Stimulated activated CD8-positive, alpha-beta memory T cell treated with anti-CD3 and anti-CD28 coated beads, Interleukin-7, amount 100 ng/mL, for 4 hours (primary cell): ENCODE measurements at regions not wholly inside any gene's neighbourhood (a gene's known extent, or its start where the extent isn't known, plus 50 kb on each side); places are given as distances from the start of the nearest gene placed in this dataset.
"Not testable (repeated sequence)": the region's sequence is repeated elsewhere in the genome, so short reads cannot be mapped to it uniquely, and the experiment has no call there.

Experiments
- DNase-seq, 2 donors: peaks; one replicate each; pipeline ENCODE4 v3.0.0-alpha.2; 2020; ENCODE audit warnings: low read depth in 2 of 2

DNA sequence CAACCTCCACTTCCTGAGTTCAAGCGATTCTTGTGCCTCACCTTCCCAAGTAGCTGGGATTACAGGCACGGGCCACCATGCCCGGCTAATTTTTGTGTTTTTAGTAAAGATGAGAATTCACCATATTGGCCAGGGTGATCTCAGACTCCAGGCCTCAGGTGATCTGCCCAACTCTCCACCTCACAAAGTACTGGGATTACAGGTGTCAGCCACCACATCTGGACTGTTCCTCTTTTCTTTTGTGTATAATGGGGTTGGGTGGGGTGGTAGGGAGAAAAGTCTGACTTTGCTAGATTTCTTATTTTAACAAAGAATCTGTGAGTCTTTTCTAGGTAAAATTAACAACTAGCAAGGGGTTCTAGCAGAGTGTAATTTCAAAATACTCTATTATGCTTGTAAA, 92.7 kb upstream of the AMN1 start:
- DNase-seq, result no peak

DNA sequence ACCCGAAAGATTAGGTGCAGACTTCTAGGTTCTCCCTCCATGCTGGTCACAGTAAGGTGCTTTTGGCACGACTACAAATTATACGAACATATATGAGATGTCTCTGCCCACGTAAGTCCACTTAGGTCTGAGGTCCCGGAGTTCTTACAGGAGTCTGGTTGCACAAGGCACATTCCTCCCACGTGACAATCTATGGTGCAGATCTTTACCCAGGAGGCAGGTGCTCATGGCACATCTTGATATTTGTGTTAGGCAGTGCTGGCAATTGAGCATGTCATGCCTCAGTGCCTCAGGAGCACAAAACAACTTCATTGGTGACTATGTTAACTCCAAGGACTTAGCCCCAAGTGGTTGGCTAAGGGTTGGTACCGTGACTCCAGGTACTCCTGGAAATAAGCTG, 92.0 kb upstream of the AMN1 start:
- DNase-seq, result no peak

DNA sequence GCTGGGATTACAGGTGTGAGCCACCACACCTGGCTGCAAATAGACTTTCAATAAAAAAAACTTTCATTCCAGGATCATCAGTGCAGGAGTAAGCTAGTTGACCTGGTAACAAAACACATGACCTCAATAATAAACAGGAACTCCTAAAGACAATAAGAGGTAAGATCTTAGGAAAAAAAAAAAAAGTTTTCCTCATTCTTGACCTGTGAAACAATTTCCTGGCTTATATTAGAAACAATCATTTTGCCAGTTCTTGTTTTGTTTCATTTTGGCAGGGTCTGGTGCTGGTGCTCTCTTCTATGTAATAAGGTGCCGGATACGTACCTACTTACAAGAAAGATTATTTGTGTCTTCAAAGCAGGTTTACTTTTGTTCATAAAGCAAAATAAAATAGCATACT, 90.6 kb upstream of the AMN1 start:
- no peak for DNase-seq

DNA sequence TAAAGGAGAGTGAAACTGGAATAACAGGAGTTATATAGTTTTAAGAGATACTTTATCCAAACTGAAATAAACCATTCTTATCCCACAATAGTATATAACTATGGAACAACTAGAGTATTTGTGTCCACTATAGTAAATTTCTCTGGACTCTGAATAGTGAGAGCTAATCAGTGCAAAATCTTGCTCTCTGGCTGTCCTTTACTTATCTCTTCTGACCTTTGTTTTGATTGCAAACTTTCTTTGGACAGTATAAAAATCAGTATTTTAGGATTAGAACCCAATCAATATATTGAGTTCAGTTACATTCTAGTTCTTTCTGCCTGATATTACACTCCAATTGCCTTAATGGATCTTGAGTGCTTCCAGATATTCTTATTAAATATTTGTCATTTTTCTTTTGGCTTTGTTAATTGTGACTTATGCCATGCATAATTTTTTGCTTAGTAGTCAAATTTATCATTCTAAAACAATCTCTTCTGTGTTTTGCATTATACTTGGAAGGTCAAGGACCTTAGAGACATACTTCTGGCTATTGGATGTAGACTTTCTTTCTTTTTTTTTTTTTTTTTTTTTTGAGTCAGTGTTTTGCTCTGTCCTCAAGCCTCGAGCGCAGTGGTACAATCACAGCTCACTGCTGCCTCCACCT, 89.9 kb upstream of the AMN1 start:
- DNase-seq, result no peak

DNA sequence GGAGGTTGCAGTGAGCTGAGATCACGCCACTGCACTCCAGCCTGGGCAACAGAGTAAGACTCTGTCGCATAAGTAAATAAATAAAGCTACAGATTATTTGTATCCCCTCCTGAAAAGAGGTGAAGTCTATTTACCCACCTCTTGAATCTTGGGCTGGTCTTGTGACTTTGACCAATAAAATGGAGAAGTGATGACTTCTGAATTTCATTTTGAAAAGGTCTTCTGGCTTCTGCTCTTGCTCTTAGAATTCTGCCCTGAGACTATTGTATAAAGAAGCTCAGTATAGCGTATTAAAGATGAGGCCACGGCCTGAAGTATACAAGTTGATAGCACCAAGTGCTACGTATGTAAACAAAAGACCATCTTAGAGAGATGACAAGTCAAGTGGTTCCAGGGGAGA, 88.3 kb upstream of the AMN1 start:
- no peak for DNase-seq

DNA sequence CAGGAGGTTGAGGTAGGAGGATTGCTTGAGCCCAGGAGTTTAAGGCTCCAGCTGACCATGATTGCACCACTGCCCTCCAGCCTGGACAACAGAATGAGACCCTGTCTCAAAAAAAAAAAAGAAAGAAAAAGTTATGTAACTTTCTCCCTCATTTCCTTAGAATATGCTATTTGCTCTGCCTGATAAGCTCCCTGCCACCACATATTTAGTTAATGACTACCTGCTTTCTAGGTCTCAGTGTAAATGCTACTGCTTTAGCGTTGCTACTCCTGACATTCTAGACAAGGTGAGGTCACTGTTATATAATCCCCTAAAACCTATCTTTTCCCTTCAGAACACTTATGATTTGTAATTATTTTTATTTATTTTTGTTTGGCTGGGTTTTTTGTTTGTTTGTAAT, 86.3 kb upstream of the AMN1 start:
- DNase-seq, result no peak

DNA sequence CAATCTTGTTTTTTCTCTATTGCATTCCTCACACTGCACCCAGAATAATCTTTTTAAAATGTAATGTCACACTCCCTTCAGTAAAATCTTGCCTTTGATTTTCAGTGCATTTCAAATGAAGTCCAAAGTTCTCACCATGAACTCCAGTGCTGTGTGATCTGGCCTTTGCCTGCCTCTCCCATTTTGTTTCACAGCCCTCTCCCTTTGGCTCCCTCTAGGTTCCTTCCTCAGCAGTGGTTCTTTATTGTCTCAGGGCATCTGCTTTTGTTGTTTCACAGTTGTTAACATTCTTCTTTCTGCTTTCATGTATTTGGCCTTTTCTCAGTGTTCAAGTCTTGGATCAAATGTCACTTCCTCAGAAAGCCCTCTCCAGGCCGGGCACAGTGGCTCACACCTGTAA, 84.5 kb upstream of the AMN1 start:
- DNase-seq, result no peak

DNA sequence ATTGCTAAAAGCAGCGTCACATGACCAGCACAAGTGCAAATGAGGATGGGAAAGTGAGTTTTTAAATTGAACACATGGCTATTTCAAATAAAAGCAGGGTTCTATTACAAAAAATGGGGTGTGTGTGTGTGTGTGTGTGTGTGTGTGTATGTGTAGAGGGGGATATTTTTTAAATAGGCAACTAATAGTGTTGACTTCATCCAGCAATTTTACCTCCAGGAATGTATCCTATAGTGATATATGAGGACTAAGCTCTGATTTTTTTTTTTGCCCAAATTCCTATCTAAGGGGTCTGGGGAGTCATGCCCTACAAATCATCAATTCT, 78.9 kb upstream of the AMN1 start:
- no peak for DNase-seq

DNA sequence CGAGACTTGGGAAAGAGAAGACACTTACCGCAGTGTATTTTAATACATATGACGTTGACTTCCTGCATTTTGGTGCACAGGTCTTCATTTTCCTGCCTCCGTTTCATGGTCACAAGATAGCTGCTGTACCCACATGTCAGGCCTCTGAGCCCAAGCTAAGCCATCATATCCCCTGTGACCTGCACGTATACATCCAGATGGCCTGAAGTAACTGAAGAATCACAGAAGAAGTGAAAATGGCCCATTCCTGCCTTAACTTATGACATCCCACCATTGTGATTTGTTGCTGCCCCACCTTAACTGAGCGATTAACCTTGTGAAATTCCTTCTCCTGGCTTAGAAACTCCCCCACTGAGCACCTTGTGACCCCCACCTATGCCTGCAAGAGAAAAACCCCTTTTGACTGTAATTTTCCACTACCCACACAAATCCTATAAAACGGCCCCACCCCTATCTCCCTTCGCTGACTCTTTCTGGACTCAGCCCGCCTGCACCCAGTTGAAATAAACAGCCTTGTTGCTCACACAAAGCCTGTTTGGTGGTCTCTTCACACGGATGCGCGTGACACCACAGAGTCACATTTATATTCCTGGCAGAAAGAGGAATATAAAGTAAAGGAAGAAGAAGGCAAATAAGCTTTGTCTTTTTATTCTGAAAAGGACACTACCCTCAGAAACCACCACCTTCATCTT, 78.4 kb upstream of the AMN1 start:
- peak; percentile 19 to 45 for DNase-seq

DNA sequence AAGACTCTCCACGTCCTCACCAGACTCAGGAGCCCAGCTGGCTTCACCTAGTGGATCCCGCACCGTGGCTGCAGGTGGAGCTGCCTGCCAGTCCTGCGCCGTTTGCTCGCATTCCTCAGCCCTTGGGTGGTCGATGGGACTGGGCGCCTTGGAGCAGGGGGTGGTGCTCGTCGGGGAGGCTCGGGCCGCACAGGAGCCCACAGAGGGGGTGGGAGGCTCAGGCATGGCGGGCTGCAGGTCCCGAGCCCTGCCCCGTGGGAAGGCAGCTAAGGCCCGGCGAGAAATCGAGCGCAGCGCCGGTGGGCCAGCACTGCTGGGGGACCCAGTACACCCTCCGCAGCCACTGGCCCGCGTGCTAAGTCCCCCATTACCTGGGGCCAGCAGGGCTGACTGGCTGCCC, 76.9 kb upstream of the AMN1 start:
- not testable (repeated sequence) for DNase-seq

DNA sequence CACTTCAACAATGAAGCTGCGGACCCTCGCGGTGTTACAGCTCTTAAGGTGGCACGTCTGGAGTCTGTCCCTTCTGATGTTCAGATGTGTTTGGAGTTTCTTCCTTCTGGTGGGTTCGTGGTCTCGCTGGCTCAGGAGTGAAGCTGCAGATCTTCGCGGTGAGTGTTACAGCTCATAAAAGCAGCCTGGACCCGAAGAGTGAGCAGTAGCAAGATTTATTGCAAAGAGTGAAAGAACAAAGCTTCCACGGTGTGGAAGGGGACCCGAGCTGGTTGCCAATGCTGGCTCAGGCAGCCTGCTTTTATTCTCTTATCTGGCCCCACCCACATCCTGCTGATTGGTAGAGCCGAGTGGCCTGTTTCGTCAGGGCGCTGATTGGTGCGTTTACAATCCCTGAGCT, 75.9 kb upstream of the AMN1 start:
- not testable (repeated sequence) for DNase-seq

DNA sequence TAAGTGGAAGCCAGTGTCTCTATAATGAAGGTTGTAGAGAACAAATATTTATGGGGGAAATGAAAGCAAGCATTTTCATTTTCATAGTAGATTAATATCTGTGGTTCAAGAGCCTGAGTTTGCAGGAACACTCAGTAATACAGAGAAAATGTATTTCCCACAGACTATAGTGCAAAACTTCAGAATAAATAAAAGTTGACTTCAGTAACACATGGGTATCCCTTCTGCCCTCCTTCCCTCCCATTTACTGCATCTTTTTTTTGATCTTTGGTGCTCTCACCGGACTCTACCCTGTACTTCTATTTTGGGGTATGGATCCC, 75.3 kb upstream of the AMN1 start:
- DNase-seq, result no peak

DNA sequence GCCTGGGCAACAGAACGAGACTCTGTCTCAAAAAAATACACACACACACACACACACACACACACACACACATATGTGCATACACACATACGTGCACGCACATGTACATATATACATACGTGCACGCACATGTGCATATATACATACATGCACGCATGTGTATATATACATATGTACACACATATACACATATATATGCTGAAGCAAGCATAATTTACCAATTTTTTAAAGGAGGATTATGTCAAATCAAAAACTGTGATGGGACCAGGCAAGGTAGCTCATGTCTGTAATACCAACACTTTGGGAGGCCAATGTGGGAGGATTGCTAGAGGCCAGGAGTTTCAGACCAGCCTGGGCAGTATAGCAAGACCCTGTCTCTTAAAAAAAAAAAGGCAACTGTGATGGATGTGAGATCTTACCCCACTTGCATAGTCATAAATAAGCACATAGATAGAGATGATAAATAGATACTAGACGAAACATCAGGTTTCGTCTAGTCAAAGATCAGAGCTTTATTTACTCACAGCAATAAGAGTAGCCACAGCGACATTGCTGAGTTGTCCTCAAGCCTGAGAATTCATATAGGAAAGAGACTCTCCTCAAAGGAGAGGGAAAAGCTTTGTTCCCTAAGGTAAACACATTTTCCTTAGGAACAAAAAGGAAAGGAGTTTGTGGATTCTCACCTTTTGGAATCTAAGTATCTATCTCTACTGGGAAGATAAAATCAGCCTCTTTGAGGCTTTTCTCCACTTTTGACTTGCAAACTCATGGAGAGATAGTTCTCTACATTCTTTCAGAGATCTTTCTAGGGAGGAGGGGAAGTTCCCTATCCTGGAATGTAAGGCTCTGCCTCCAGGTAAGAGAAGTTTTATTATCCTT, 74.7 kb upstream of the AMN1 start:
- no peak for DNase-seq

DNA sequence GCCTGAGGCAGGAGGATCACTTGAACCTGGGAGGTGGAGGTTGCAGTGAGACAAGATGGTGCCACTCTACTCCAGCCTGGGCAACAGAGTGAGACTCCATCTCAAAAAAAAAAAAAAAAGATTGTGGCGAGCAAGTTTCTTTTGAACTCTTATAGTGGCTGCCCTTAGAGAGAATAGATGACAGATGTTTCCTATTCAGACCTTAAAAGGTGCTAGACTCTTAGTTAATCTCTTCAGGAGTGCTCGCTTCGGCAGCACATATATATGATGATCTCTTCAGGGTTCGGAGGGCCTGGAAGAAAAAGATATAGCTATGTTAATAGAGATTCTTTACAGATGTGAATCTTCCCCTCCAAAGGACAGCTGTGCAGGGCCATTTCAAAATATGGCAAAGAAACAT, 73.1 kb upstream of the AMN1 start:
- DNase-seq, result no peak

DNA sequence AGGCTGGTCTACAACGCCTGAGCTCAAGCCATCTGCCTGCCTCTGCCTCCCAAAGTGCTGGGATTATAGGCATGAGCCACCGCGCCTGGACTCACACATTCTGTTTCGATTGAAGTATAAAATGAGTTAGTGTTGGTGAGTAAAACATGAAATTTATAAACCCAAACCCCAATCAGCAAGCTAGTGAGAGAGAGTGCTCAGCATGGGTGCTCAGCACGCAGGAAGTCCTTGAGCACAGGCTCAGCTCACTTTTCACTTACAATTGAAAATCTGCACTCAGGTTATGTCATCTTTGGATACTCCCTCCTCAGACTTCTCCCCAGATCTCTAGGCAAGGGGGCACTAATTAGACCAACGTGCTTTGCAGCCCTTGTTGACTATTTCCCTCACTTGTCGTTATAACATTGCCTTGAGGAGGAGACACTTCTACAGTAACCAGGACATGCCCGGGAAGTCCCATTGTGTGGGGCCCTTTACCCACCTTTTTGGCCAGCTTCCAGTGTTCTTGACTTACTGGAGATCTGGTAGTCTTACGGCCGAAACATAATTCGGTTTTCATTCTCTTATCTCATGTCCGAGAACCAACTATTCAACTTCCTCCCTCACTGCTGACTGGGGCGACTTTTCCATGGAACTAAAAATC, 68.5 kb upstream of the AMN1 start:
- no peak for DNase-seq

DNA sequence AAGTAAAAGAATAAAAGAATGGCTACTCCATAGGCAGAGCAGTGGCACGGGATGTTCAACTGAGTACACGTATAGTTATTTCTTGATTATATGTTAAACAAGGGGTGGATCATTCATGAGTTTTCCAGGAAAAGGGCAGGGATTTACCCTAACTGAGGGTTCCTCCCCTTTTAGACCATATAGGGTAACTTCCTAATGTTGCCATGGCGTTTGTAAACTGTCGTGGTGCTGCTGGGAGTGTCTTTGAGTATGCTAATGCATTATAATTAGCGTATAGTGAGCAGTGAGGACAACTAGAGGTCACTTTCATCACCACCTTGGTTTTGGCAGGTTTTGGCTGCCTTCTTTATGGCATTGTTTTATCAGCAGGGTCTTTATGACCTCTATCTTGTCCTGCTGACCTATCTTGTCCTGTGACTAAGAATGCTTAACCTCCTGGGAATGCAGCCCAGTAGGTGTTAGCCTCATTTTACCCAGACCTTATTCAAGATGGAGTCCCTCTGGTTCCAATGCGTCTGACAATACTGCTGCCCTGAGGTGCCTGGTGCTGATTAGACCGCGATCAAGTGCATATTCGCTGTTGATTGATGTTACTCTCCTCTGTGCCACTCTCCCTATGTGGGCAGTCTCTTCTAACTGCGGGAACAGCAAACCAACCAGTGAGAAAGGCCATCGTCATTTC, 67.6 kb upstream of the AMN1 start:
- no peak for DNase-seq

DNA sequence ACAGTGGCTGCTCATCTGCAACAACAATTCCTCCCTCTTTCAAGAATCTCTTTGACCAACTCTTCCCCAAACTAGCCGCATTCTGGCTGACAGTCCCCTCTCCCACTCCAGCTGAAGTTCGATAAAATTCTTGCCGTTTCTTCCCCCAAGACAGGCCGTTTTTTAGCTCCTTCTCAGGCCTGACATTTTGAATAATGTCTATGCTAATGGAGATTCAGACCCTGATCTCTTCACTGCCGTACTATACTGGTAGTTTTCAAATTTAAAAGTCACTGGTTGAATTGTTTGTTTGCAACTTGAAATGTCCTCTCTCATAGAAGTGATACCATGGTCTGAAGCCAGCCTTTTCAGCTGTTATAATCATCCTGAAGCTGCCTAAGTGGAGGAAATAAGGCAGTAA, 65.9 kb upstream of the AMN1 start:
- no peak for DNase-seq

DNA sequence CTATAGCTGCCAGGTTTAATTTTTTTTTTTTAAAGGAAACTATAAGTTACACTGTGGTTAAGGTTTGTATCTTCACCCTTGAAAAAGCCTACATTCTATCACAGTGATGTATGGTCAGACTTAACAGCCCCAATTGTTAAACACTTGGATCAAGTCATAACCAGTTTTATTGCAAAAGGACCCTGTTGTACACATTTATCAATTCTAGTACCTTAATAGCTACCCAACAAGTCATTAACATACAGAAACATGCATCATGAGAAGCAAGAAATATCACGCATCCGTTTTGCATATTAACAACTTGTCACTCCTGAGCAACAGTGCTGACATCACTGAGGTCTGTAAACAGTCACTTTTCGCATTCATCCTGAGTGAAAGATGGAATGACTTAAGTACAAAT, 62.4 kb upstream of the AMN1 start:
- not testable (repeated sequence) for DNase-seq

DNA sequence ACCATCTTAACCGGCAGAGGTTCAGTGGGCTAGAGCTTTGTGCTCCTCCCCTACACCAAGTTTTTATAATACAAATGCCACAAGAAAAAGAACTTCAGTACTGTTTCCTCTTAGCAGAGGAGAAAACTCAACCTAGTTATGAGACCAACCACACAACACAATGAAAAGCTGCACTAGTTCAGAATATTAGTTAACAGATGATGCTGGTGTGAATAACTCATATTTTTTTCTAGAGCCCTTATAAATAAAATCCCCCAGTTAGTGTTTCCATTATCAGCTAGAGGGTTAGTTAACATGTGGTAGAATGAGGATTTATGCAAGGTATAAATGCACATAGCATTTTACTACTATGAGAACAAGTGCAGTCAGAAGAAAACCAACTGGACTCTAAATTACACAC, 61.9 kb upstream of the AMN1 start:
- no peak for DNase-seq

DNA sequence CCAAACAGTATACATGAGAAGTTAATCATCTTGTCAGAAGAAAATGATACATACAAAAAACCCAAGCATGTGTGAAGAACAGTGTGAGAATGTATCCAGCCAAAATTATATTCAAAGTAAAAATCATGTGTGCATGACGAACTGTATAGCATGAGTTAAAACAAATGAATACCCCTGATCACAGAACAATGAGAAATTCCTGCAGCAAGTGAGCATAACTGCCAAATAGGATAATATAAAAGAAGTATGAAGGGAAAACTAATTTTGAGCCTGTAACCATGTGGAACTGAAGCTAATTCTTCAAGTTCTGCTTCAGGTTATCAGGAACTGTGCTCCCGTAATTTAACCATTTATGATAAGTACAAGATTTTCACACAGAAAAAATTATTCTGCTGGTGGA, 56.5 kb upstream of the AMN1 start:
- no peak for DNase-seq

DNA sequence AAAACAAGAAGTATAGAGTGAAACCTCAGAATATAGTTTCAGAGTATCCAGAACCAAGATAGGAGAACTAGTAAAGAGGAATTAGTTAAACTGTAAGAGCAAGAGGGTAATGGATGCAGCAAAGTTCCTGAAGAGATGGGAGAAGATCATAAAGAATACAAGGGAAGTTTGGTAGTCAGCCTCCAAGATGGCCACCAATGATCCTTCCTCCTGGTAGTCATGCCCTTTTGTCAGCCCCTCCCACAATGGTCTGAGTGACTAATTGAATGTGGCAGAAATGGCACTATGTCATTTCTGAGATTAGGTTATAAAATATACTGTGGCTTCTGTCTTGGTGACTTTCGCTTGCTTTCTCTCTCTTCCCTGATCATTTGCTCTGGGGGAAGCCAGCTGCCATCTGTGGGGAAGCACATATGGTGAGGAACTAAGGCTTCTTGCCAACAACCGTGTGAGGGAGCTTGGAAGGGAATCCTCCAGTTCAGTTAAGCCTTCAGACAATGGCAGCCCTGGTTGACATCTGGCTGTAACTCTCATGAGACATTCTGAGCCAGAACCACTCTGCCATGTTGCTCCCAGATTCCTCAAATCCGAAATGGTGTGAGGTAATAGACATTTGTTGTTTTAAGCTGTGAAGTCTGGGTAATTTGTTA, 55.3 kb upstream of the AMN1 start:
- DNase-seq, result no peak

DNA sequence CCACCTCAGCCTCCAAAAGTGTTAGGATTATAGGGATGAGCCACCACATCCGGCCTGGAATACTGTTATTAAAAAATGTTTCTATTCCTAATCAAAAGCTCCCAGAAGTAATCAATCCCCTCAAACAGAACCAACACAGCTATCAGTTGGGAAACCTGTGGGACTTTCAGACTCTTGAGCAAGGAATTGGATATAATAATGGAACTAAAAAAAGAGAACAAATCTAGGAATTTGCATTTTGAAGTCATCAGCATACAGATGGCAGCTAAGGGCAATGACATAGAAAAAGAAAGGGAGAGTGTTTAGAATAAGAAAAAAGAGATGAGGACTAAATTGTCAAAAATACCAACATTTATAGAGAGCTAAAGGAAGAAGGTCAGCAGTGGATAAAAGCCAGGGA, 54.7 kb upstream of the AMN1 start:
- no peak for DNase-seq
